ENCODE measurements at regions not wholly inside any gene's neighbourhood (a gene's known extent, or its start where the extent isn't known, plus 50 kb on each side); places are given as distances from the start of the nearest gene placed in this dataset.

DNA sequence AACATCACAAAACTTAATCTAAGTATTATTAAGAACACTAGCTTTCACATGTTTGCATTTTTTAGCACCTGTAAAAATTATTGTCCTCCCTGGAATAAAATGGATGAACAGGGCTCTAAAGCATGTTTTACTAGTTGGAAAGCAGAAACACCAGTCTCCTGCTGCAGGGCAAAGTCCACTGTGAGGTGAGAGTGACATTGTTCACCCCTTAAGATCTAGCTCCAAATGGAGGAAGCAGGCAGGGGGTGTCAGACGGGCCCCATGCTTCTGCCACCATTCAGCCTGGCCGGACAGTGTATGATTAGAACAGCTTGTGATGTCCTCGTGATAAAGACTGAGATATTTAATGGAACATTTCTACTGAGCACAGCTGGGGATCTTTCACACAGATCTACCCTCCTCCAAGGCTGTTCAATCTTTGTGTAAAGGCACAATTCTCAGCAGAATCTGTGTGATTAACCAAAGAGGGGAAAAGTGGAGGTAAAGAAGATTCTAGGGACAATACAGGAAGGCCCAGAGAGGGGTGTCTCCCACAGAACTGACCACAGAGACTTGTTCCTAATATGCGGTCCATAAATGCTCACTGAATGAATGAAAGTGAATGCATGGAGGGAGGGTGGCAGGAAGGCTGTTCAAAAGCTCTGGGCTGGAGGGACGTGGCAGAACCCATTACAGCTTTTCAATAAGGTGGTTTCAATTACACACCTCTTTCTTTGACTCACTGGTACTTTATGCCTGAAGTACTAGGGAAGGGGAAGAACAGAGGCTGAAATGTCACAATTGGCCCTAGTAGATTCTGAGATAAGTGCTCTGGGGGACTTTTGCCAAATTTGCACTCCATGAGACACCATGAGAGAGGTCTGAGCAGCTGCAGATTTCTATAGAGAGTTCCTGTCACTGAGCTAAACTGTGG, 239.1 kb upstream of the ARHGAP20 start:
- TF ChIP-seq ZNF16 (tag by site-specific recombination; IDR thresholded peaks at IDR 0.05; ENCODE audit: low read depth) = no peak
- TF ChIP-seq ZBTB21 (tag by site-specific recombination; IDR thresholded peaks at IDR 0.05) = no peak
- TF ChIP-seq, protein P1, sequence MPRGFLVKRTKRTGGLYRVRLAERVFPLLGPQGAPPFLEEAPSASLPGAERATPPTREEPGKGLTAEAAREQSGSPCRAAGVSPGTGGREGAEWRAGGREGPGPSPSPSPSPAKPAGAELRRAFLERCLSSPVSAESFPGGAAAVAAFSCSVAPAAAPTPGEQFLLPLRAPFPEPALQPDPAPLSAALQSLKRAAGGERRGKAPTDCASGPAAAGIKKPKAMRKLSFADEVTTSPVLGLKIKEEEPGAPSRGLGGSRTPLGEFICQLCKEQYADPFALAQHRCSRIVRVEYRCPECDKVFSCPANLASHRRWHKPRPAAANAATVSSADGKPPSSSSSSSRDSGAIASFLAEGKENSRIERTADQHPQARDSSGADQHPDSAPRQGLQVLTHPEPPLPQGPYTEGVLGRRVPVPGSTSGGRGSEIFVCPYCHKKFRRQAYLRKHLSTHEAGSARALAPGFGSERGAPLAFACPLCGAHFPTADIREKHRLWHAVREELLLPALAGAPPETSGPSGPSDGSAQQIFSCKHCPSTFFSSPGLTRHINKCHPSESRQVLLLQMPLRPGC (tag by site-specific recombination; IDR thresholded peaks at IDR 0.05) = no peak
- TF ChIP-seq, protein P2, sequence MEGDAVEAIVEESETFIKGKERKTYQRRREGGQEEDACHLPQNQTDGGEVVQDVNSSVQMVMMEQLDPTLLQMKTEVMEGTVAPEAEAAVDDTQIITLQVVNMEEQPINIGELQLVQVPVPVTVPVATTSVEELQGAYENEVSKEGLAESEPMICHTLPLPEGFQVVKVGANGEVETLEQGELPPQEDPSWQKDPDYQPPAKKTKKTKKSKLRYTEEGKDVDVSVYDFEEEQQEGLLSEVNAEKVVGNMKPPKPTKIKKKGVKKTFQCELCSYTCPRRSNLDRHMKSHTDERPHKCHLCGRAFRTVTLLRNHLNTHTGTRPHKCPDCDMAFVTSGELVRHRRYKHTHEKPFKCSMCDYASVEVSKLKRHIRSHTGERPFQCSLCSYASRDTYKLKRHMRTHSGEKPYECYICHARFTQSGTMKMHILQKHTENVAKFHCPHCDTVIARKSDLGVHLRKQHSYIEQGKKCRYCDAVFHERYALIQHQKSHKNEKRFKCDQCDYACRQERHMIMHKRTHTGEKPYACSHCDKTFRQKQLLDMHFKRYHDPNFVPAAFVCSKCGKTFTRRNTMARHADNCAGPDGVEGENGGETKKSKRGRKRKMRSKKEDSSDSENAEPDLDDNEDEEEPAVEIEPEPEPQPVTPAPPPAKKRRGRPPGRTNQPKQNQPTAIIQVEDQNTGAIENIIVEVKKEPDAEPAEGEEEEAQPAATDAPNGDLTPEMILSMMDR (tag by site-specific recombination; IDR thresholded peaks at IDR 0.05) = no peak
- TF ChIP-seq, protein P3, sequence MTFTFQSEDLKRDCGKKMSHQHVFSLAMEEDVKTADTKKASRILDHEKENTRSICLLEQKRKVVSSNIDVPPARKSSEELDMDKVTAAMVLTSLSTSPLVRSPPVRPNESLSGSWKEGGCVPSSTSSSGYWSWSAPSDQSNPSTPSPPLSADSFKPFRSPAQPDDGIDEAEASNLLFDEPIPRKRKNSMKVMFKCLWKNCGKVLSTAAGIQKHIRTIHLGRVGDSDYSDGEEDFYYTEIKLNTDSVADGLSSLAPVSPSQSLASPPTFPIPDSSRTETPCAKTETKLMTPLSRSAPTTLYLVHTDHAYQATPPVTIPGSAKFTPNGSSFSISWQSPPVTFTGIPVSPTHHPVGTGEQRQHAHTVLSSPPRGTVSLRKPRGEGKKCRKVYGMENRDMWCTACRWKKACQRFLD (tag by site-specific recombination; IDR thresholded peaks at IDR 0.05) = no peak
- TF ChIP-seq ZNF341 (tag by site-specific recombination; IDR thresholded peaks at IDR 0.05; ENCODE audit: low read depth) = no peak
- TF ChIP-seq ZNF175 (tag by site-specific recombination; IDR thresholded peaks at IDR 0.05) = no peak
- TF ChIP-seq ZNF138 (tag by site-specific recombination; IDR thresholded peaks at IDR 0.05; ENCODE audit: borderline replicate concordance) = no peak
- no peak for TF ChIP-seq ZNF629 (tag by site-specific recombination; IDR thresholded peaks at IDR 0.05)
- no peak for TF ChIP-seq ZNF211 (tag by site-specific recombination; IDR thresholded peaks at IDR 0.05; ENCODE audit: low read depth)
- no peak for TF ChIP-seq SALL2 (tag by site-specific recombination; IDR thresholded peaks at IDR 0.05; ENCODE audit: borderline replicate concordance)
- no peak for TF ChIP-seq ZNF292 (tag by site-specific recombination; IDR thresholded peaks at IDR 0.05; ENCODE audit: borderline replicate concordance, low read depth)
- no peak for TF ChIP-seq ZNF510 (tag by site-specific recombination; IDR thresholded peaks at IDR 0.05; ENCODE audit: insufficient replicate concordance)
- TF ChIP-seq YY2 (tag by site-specific recombination; IDR thresholded peaks at IDR 0.05) = no peak
- TF ChIP-seq ZFP69B (tag by site-specific recombination; IDR thresholded peaks at IDR 0.05) = no peak
- no peak for TF ChIP-seq ZNF791 (tag by site-specific recombination; IDR thresholded peaks at IDR 0.05)
- TF ChIP-seq, protein P4, sequence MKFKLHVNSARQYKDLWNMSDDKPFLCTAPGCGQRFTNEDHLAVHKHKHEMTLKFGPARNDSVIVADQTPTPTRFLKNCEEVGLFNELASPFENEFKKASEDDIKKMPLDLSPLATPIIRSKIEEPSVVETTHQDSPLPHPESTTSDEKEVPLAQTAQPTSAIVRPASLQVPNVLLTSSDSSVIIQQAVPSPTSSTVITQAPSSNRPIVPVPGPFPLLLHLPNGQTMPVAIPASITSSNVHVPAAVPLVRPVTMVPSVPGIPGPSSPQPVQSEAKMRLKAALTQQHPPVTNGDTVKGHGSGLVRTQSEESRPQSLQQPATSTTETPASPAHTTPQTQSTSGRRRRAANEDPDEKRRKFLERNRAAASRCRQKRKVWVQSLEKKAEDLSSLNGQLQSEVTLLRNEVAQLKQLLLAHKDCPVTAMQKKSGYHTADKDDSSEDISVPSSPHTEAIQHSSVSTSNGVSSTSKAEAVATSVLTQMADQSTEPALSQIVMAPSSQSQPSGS (tag by site-specific recombination; IDR thresholded peaks at IDR 0.05; ENCODE audit: low read depth) = no peak
- TF ChIP-seq, protein P5, sequence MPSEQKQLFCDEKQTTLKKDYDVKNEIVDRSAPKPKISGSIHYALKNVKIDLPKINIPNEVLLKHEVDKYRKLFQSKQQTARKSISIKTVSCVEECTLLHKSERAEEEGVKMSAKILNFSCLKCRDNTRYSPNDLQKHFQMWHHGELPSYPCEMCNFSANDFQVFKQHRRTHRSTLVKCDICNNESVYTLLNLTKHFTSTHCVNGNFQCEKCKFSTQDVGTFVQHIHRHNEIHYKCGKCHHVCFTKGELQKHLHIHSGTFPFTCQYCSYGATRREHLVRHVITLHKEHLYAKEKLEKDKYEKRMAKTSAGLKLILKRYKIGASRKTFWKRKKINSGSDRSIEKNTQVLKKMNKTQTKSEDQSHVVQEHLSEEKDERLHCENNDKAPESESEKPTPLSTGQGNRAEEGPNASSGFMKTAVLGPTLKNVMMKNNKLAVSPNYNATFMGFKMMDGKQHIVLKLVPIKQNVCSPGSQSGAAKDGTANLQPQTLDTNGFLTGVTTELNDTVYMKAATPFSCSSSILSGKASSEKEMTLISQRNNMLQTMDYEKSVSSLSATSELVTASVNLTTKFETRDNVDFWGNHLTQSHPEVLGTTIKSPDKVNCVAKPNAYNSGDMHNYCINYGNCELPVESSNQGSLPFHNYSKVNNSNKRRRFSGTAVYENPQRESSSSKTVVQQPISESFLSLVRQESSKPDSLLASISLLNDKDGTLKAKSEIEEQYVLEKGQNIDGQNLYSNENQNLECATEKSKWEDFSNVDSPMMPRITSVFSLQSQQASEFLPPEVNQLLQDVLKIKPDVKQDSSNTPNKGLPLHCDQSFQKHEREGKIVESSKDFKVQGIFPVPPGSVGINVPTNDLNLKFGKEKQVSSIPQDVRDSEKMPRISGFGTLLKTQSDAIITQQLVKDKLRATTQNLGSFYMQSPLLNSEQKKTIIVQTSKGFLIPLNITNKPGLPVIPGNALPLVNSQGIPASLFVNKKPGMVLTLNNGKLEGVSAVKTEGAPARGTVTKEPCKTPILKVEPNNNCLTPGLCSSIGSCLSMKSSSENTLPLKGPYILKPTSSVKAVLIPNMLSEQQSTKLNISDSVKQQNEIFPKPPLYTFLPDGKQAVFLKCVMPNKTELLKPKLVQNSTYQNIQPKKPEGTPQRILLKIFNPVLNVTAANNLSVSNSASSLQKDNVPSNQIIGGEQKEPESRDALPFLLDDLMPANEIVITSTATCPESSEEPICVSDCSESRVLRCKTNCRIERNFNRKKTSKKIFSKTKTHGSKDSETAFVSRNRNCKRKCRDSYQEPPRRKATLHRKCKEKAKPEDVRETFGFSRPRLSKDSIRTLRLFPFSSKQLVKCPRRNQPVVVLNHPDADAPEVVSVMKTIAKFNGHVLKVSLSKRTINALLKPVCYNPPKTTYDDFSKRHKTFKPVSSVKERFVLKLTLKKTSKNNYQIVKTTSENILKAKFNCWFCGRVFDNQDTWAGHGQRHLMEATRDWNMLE (tag by site-specific recombination; conservative IDR thresholded peaks at IDR 0.05; ENCODE audit: low read depth) = no peak
- no peak for TF ChIP-seq GLI2 (tag by site-specific recombination; IDR thresholded peaks at IDR 0.05; ENCODE audit: borderline replicate concordance, low read depth)
- Histone ChIP-seq H3K4me3 (ENCODE audit: low read depth, low read length) (no peak overlapping the region), H3K27ac (ENCODE audit: extremely low read depth, low read depth, low read length) (no peak overlapping the region), H3K9me3 (ENCODE audit: control insufficient read depth, insufficient read depth, low read depth, low read length) (no peaks in the 10 kb centered on the region), H3K36me3 (ENCODE audit: control insufficient read depth in 2 of 2, insufficient read depth in 1 of 2, low read length in 2 of 2) (no peaks in the 10 kb centered on the region), H3K4me1 (ENCODE audit: control insufficient read depth, insufficient read depth, low read length) (no peaks in the 10 kb centered on the region)
- POLR2A ChIA-PET = no interaction called here
- CTCF ChIA-PET = interaction anchor here (0.7 to 1.1 kb wide), 2 partner anchors 67 to 108 kb away, joined by 3 read pairs; no protein-coding TSS in a partner anchor
